T-helper 2 cell treated with Interferon-gamma antibody and Interleukin-4, amounts not matched to agents 100 ng/mL and 5 ng/mL, for 36 hours (primary cell): ENCODE measurements at regions not wholly inside any gene's neighbourhood (a gene's known extent, or its start where the extent isn't known, plus 50 kb on each side); places are given as distances from the start of the nearest gene placed in this dataset.

Experiments used
- intact Hi-C: fragments of 100-400 bp; cut with micrococcal nuclease; formaldehyde crosslinking; loops from one replicate; pipeline ENCODE4 v1.15.1; 2023

GRCh38 chr3:106720510-106720909 is 656.7 kb upstream of the CCDC54 start:
- intact Hi-C loops: no loop called here

- intact Hi-C loops: no loop called here
Measured at GRCh38 chr3:106725566-106725965, 651.7 kb upstream of the CCDC54 start.

GRCh38 chr3:106728315-106729098 is 648.7 kb upstream of the CCDC54 start:
- intact Hi-C loops: no loop called here

GRCh38 chr3:106729481-106729880 is 647.8 kb upstream of the CCDC54 start:
- intact Hi-C loops: no loop called here

GRCh38 chr3:106731230-106731629 is 646.0 kb upstream of the CCDC54 start:
- intact Hi-C loops: no loop called here

- intact Hi-C loops: no loop called here
Measured at GRCh38 chr3:106734712-106735111, 642.5 kb upstream of the CCDC54 start.

- intact Hi-C loops: no loop called here
Measured at GRCh38 chr3:106737265-106737664, 640.0 kb upstream of the CCDC54 start.

- intact Hi-C loops: no loop called here
Measured at GRCh38 chr3:106740116-106740515, 637.1 kb upstream of the CCDC54 start.

- intact Hi-C loops: no loop called here
Measured at GRCh38 chr3:106745344-106746168, 631.7 kb upstream of the CCDC54 start.

GRCh38 chr3:106746286-106746685 is 631.0 kb upstream of the CCDC54 start:
- intact Hi-C loops: no loop called here

- intact Hi-C loops: no loop called here
Measured at GRCh38 chr3:106748472-106749262, 628.6 kb upstream of the CCDC54 start.

GRCh38 chr3:106750092-106750491 is 627.1 kb upstream of the CCDC54 start:
- intact Hi-C loops: no loop called here

GRCh38 chr3:106755336-106755735 is 621.9 kb upstream of the CCDC54 start:
- intact Hi-C loops: no loop called here

GRCh38 chr3:106756901-106757300 is 620.3 kb upstream of the CCDC54 start:
- intact Hi-C loops: no loop called here

- intact Hi-C loops: no loop called here
Measured at GRCh38 chr3:106758459-106758858, 618.8 kb upstream of the CCDC54 start.

- intact Hi-C loops: no loop called here
Measured at GRCh38 chr3:106759731-106760130, 617.5 kb upstream of the CCDC54 start.

GRCh38 chr3:106765342-106765741 is 611.9 kb upstream of the CCDC54 start:
- intact Hi-C loops: no loop called here

- intact Hi-C loops: no loop called here
Measured at GRCh38 chr3:106768941-106769480, 608.2 kb upstream of the CCDC54 start.

- intact Hi-C loops: no loop called here
Measured at GRCh38 chr3:106773795-106774194, 603.4 kb upstream of the CCDC54 start.

- intact Hi-C loops: no loop called here
Measured at GRCh38 chr3:106783231-106783630, 594.0 kb upstream of the CCDC54 start.

- intact Hi-C loops: no loop called here
Measured at GRCh38 chr3:106789276-106789675, 588.0 kb upstream of the CCDC54 start.

GRCh38 chr3:106792716-106793115 is 584.5 kb upstream of the CCDC54 start:
- intact Hi-C loops: no loop called here
